Nephron (organoid): ENCODE measurements at regions not wholly inside any gene's neighbourhood (a gene's known extent, or its start where the extent isn't known, plus 50 kb on each side); places are given as distances from the start of the nearest gene placed in this dataset.

ENCODE experiments used
- H3K27ac Mint-ChIP-seq, 3 experiments: 2 replicates each; pipeline ENCODE4 v1.8.0; 2020; ENCODE audit warnings: mixed read lengths in 3 of 3, mild to moderate bottlenecking in 2 of 3, moderate library complexity in 1 of 3
- H3K27me3 Mint-ChIP-seq: 2 replicates; pipeline ENCODE4 v1.8.0; 2021; ENCODE audit warnings: low read depth, mild to moderate bottlenecking, moderate library complexity, mixed read lengths
- H3K36me3 Mint-ChIP-seq: 2 replicates; pipeline ENCODE4 v1.8.0; 2020; ENCODE audit warnings: low read depth, mixed read lengths
- H3K4me1 Mint-ChIP-seq: 2 replicates; pipeline ENCODE4 v1.8.0; 2020; ENCODE audit warnings: mixed read lengths
- H3K4me3 Mint-ChIP-seq, 3 experiments: 2 replicates each; pipeline ENCODE4 v1.8.0; 2020; ENCODE audit warnings: mild to moderate bottlenecking in 3 of 3, mixed read lengths in 3 of 3, moderate library complexity in 2 of 3
- H3K9me3 Mint-ChIP-seq: 2 replicates; pipeline ENCODE4 v1.8.0; 2020; ENCODE audit warnings: mixed read lengths
- CTCF ChIP-seq, 3 experiments: fragments of 200-600 bp; sonication (generic); IDR thresholded peaks; one replicate each; pipeline ENCODE4 v1.5.0; 2021; ENCODE audit warnings: antibody characterized with exemption in 3 of 3; ENCODE audit not compliant: unreplicated experiment in 3 of 3

GRCh38 chr1:55938376-55938850 lies 641.0 kb downstream of the PLPP3 start:
- Mint-ChIP-seq H3K36me3 (no peaks in the 10 kb centered on the region), H3K9me3 (peaks cover 13% of the 10 kb centered on the region), H3K27ac (no peak overlapping the region), H3K27me3 (no peaks in the 10 kb centered on the region), H3K4me1 (peaks cover 17% of the 10 kb centered on the region), H3K4me3 (no peak overlapping the region)
- no peak for TF ChIP-seq CTCF (IDR thresholded peaks at IDR 0.05; ENCODE audit: unreplicated experiment in 3 of 3)

- TF ChIP-seq CTCF (IDR thresholded peaks at IDR 0.05; ENCODE audit: unreplicated experiment in 3 of 3) = no peak
- no peaks in the 10 kb centered on the region for H3K36me3 Mint-ChIP-seq
- no peaks in the 10 kb centered on the region for H3K27me3 Mint-ChIP-seq
- H3K27ac Mint-ChIP-seq = peak overlapping the region in 1 of 3 experiments; percentile 27
- peaks cover 17% of the 10 kb centered on the region for H3K4me1 Mint-ChIP-seq
- peaks cover 18% of the 10 kb centered on the region for H3K9me3 Mint-ChIP-seq
- no peak overlapping the region for H3K4me3 Mint-ChIP-seq
Observed at GRCh38 chr1:55937840-55938375, 641.5 kb downstream of the PLPP3 start.

- H3K27ac Mint-ChIP-seq = no peak overlapping the region
- H3K4me3 Mint-ChIP-seq = no peak overlapping the region
- no peaks in the 10 kb centered on the region for H3K36me3 Mint-ChIP-seq
- no peak for TF ChIP-seq CTCF (IDR thresholded peaks at IDR 0.05; ENCODE audit: unreplicated experiment in 3 of 3)
- peaks cover 23% of the 10 kb centered on the region for H3K9me3 Mint-ChIP-seq
- H3K27me3 Mint-ChIP-seq = no peaks in the 10 kb centered on the region
- H3K4me1 Mint-ChIP-seq = peaks cover 42% of the 10 kb centered on the region
Observed at GRCh38 chr1:55935236-55935635, 644.1 kb downstream of the PLPP3 start.

GRCh38 chr1:55932402-55932801 lies 647.0 kb downstream of the PLPP3 start:
- no peak for TF ChIP-seq CTCF (IDR thresholded peaks at IDR 0.05; ENCODE audit: unreplicated experiment in 3 of 3)
- no peaks in the 10 kb centered on the region for H3K27me3 Mint-ChIP-seq
- no peaks in the 10 kb centered on the region for H3K36me3 Mint-ChIP-seq
- H3K27ac Mint-ChIP-seq = peak overlapping the region in 1 of 3 experiments; percentile 81
- peaks cover 24% of the 10 kb centered on the region for H3K9me3 Mint-ChIP-seq
- peaks cover 47% of the 10 kb centered on the region for H3K4me1 Mint-ChIP-seq
- H3K4me3 Mint-ChIP-seq = no peak overlapping the region

GRCh38 chr1:55931081-55931940 lies 648.1 kb downstream of the PLPP3 start:
- peak overlapping the region in 2 of 3 experiments; percentile 81 to 87 for H3K27ac Mint-ChIP-seq
- peaks cover 49% of the 10 kb centered on the region for H3K4me1 Mint-ChIP-seq
- peaks cover 22% of the 10 kb centered on the region for H3K9me3 Mint-ChIP-seq
- no peaks in the 10 kb centered on the region for H3K36me3 Mint-ChIP-seq
- H3K4me3 Mint-ChIP-seq = peak overlapping the region in 1 of 3 experiments; percentile 6
- TF ChIP-seq CTCF (IDR thresholded peaks at IDR 0.05; ENCODE audit: unreplicated experiment in 3 of 3) = no peak
- H3K27me3 Mint-ChIP-seq = peaks cover 5% of the 10 kb centered on the region
